IMR-90 (cell line): ENCODE measurements at regions not wholly inside any gene's neighbourhood (a gene's known extent, or its start where the extent isn't known, plus 50 kb on each side); places are given as distances from the start of the nearest gene placed in this dataset.
A peak's percentile ranks its signal among the peaks of the same experiment; 100 is the strongest.

ENCODE experiments used
- ATAC-seq: fragments of 200-7000 bp; cut with Tn5 transposase; 2 replicates; pipeline ENCODE4 v1.9.1; 2020; ENCODE audit warnings: low read depth, mild to moderate bottlenecking, moderate library complexity
- BruUV-seq: library from RNA; stranded (reverse); fragments of 400-500 nt; replicated peaks from 2 replicates; lab custom pipeline; 2021; lab: Mats Ljungman, UMichigan
- CTCF ChIA-PET: fragments of 300-600 bp; formaldehyde crosslinking; extraction: SDS; loops from one replicate; lab custom pipeline; 2021; ENCODE audit warnings: antibody characterized with exemption; lab: Yijun Ruan, JAX
- POLR2A ChIA-PET: fragments of 300-600 bp; sonication (Branson Sonifier 250); formaldehyde crosslinking; loops from one replicate; lab custom pipeline; 2022; ENCODE audit warnings: antibody characterized with exemption; ENCODE audit not compliant: unreplicated experiment; lab: Charles Lee
- DNase-seq: peaks from one replicate; pipeline ENCODE4 v3.0.0; 2013
- H2AFZ ChIP-seq: replicated peaks from 2 replicates; pipeline ENCODE3; 2013; ENCODE audit warnings: low read length, mild to moderate bottlenecking; ENCODE audit not compliant: poor library complexity
- H2AK5ac ChIP-seq: 2 replicates; pipeline ENCODE4 v1.6.1; 2013; ENCODE audit warnings: low read depth, low read length, inconsistent platforms
- H2AK9ac ChIP-seq: replicated peaks from 2 replicates; pipeline ENCODE3; 2013; ENCODE audit warnings: mild to moderate bottlenecking, low read depth, low read length, moderate library complexity; ENCODE audit not compliant: poor library complexity
- H2BK120ac ChIP-seq: 2 replicates; pipeline ENCODE4 v1.6.1; 2013; ENCODE audit warnings: low read depth, low read length, inconsistent platforms
- H2BK15ac ChIP-seq: 3 replicates; pipeline ENCODE4 v1.6.1; 2013; ENCODE audit warnings: low read depth, low read length, inconsistent platforms
- H2BK20ac ChIP-seq: 2 replicates; pipeline ENCODE4 v1.6.1; 2013; ENCODE audit warnings: low read depth, mild to moderate bottlenecking, inconsistent platforms, low read length, moderate library complexity
- H2BK5ac ChIP-seq: 2 replicates; pipeline ENCODE4 v1.6.1; 2013; ENCODE audit warnings: mild to moderate bottlenecking, low read depth, low read length, inconsistent platforms; ENCODE audit not compliant: poor library complexity, severe bottlenecking
- H3K14ac ChIP-seq: replicated peaks from 2 replicates; pipeline ENCODE4 v1.6.1; 2013; ENCODE audit warnings: low read depth, low read length, inconsistent platforms
- H3K18ac ChIP-seq: 2 replicates; pipeline ENCODE4 v1.6.1; 2013; ENCODE audit warnings: low read depth, low read length, control low read depth
- H3K23ac ChIP-seq: 2 replicates; pipeline ENCODE4 v1.6.1; 2013; ENCODE audit warnings: low read depth, low read length, inconsistent platforms
- H3K27ac ChIP-seq: 2 replicates; pipeline ENCODE4 v1.5.1; 2013; ENCODE audit warnings: mild to moderate bottlenecking, control low read depth, low read length; ENCODE audit not compliant: insufficient read depth
- H3K27me3 ChIP-seq: 2 replicates; pipeline ENCODE4 v1.6.1; 2013; ENCODE audit warnings: low read length; ENCODE audit not compliant: control insufficient read depth, insufficient read depth
- H3K36me3 ChIP-seq: 2 replicates; pipeline ENCODE4 v1.6.1; 2013; ENCODE audit warnings: low read length, mixed read lengths; ENCODE audit not compliant: control insufficient read depth, insufficient read depth
- H3K4ac ChIP-seq: 2 replicates; pipeline ENCODE4 v1.6.1; 2013; ENCODE audit warnings: low read depth, low read length, inconsistent platforms
- H3K4me1 ChIP-seq: 2 replicates; pipeline ENCODE4 v1.6.1; 2013; ENCODE audit warnings: low read length, mixed read lengths; ENCODE audit not compliant: control insufficient read depth, insufficient read depth
- H3K4me2 ChIP-seq: 2 replicates; pipeline ENCODE4 v1.6.1; 2013; ENCODE audit warnings: low read depth, mild to moderate bottlenecking, control low read depth, low read length, moderate library complexity
- H3K4me3 ChIP-seq: 2 replicates; pipeline ENCODE4 v1.5.1; 2013; ENCODE audit warnings: low read depth, mild to moderate bottlenecking, control low read depth, low read length, moderate library complexity; ENCODE audit not compliant: insufficient read depth
- H3K56ac ChIP-seq: 2 replicates; pipeline ENCODE4 v1.6.1; 2013; ENCODE audit warnings: low read length, inconsistent platforms; ENCODE audit not compliant: insufficient read depth; ENCODE audit errors: extremely low read depth
- H3K79me1 ChIP-seq, 2 experiments: 2 replicates each; pipeline ENCODE4 v1.6.1; 2013; ENCODE audit warnings: low read length in 2 of 2, inconsistent platforms in 1 of 2, low read depth in 1 of 2
- H3K9ac ChIP-seq: 2 replicates; pipeline ENCODE4 v1.6.1; 2013; ENCODE audit warnings: low read depth, low read length, control low read depth
- H3K9me1 ChIP-seq: 2 replicates; pipeline ENCODE4 v1.6.1; 2013; ENCODE audit warnings: low read length, inconsistent platforms; ENCODE audit not compliant: insufficient read depth
- H3K9me3 ChIP-seq: 2 replicates; pipeline ENCODE4 v1.6.1; 2013; ENCODE audit warnings: low read length; ENCODE audit not compliant: control insufficient read depth, insufficient read depth
- H4K20me1 ChIP-seq: 2 replicates; pipeline ENCODE4 v1.6.1; 2013; ENCODE audit warnings: low read length, inconsistent platforms; ENCODE audit not compliant: insufficient read depth
- H4K5ac ChIP-seq: 2 replicates; pipeline ENCODE4 v1.6.1; 2013; ENCODE audit warnings: mild to moderate bottlenecking, low read depth, low read length, control low read depth
- H4K8ac ChIP-seq, 2 experiments: 2 replicates each; pipeline ENCODE4 v1.6.1; 2013; ENCODE audit warnings: low read depth in 2 of 2, low read length in 2 of 2, control low read depth in 1 of 2, inconsistent platforms in 1 of 2
- H4K91ac ChIP-seq: 2 replicates; pipeline ENCODE4 v1.6.1; 2013; ENCODE audit warnings: low read depth, low read length, inconsistent platforms; ENCODE audit not compliant: insufficient read depth
- BHLHE40 ChIP-seq: fragments of 150-350 bp; IDR thresholded peaks from 2 replicates; pipeline ENCODE4 v1.6.1; 2016; ENCODE audit warnings: mild to moderate bottlenecking, low read depth, low read length
- CEBPB ChIP-seq: IDR thresholded peaks from 2 replicates; pipeline ENCODE4 v1.6.1; 2012; ENCODE audit warnings: low read depth, low read length, improper control_type of control experiment
- CHD1 ChIP-seq: IDR thresholded peaks from 2 replicates; pipeline ENCODE4 v1.6.1; 2012; ENCODE audit warnings: low read depth, low read length, improper control_type of control experiment
- FOS ChIP-seq: fragments of 150-350 bp; IDR thresholded peaks from 2 replicates; pipeline ENCODE4 v1.6.1; 2016; ENCODE audit warnings: low read depth, low read length
- MAFK ChIP-seq: IDR thresholded peaks from 2 replicates; pipeline ENCODE4 v1.6.1; 2012; ENCODE audit warnings: low read depth, low read length, improper control_type of control experiment
- MAZ ChIP-seq: IDR thresholded peaks from 2 replicates; pipeline ENCODE4 v1.6.1; 2012; ENCODE audit warnings: low read depth, mild to moderate bottlenecking, low read length, improper control_type of control experiment, moderate library complexity, borderline replicate concordance
- MXI1 ChIP-seq: IDR thresholded peaks from 2 replicates; pipeline ENCODE4 v1.6.1; 2012; ENCODE audit warnings: low read depth, mild to moderate bottlenecking, low read length, moderate library complexity, borderline replicate concordance
- POLR2A ChIP-seq: IDR thresholded peaks from 2 replicates; pipeline ENCODE4 v1.6.1; 2012; ENCODE audit warnings: mild to moderate bottlenecking, low read depth, low read length
- RAD21 ChIP-seq: IDR thresholded peaks from 2 replicates; pipeline ENCODE4 v1.6.1; 2012; ENCODE audit warnings: low read length, improper control_type of control experiment
- RCOR1 ChIP-seq: IDR thresholded peaks from 2 replicates; pipeline ENCODE4 v1.6.1; 2012; ENCODE audit warnings: mild to moderate bottlenecking, low read length, improper control_type of control experiment; ENCODE audit not compliant: insufficient replicate concordance
- RFX5 ChIP-seq: IDR thresholded peaks from 2 replicates; pipeline ENCODE4 v1.8.0; 2012; ENCODE audit warnings: low read depth, mild to moderate bottlenecking, low read length, moderate library complexity
- SMC3 ChIP-seq: fragments of 150-350 bp; IDR thresholded peaks from 2 replicates; pipeline ENCODE4 v1.6.1; 2016; ENCODE audit warnings: low read depth, mild to moderate bottlenecking, antibody characterized with exemption, low read length, moderate library complexity
- WGBS, 2 experiments: methylation state at CpG; one replicate each; pipeline versions ENCODE4 v1.1.5 to v1.1.7; 2013; ENCODE audit warnings: missing lambda C conversion rate in 2 of 2; ENCODE audit not compliant: insufficient read length in 1 of 2; ENCODE audit errors: extremely low coverage in 2 of 2; 5-methylcytosine and 5-hydroxymethylcytosine counted together
- dilution Hi-C: fragments of 300-500 bp; cut with HindIII; formaldehyde crosslinking; loops from one replicate; pipeline ENCODE4 v1.14.3; 2018; ENCODE audit warnings: low sequenced_read_pairs; ENCODE audit not compliant: unreplicated experiment
- in situ Hi-C: fragments of 300-500 bp; cut with MboI; formaldehyde crosslinking; loops from 3 replicates; pipeline ENCODE4 v1.14.3; 2019; ENCODE audit warnings: low sequenced_read_pairs, inconsistent platforms, mixed read lengths
- intact Hi-C: fragments of 100-400 bp; cut with micrococcal nuclease; formaldehyde crosslinking; loops from 2 replicates; pipeline ENCODE4 v1.10.0; 2022
- TF ChIP-seq, protein P1 (sequence below): fragments of 150-350 bp; IDR thresholded peaks from 2 replicates; pipeline ENCODE4 v1.6.1; 2017; ENCODE audit warnings: mild to moderate bottlenecking, antibody characterized with exemption, low read length, low read depth
- TF ChIP-seq, protein P2 (sequence below): conservative IDR thresholded peaks from 2 replicates; pipeline ENCODE4 v1.5.1; 2012; ENCODE audit warnings: mild to moderate bottlenecking, low read depth, low read length, improper control_type of control experiment

DNA sequence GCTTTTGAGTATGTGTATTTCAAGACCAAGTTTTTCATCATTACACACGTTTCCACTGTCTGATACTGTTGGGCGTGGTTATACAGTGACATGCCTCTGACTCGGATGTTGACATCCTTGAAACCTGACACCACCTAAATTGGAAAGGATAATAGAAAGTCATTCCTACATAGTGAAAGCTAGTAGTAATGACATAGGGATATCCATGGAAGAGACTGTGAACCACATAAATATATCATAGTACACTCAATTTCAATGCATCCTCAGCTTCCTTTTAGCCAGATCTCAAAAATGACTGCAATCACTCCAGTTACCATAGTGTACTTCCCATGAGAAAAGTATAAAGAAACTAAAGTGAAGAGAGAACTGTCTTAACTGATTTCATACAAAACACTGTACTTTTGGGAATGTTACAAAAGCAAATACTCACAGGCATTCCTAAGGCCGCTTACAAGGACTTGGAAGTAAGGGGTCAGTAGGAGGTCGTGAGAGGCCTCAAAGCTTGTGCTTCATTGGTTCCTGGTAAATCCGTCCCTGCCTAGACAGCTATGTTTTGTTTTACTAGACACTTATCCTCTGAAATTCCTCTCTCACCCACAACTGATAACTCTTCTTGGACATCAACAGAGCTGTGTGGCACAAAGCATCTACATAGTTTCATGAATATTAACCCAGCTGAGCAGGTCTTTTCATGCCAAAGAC lies 71.8 kb upstream of the VWDE start:
- Histone ChIP-seq H3K23ac (no peak overlapping the region), H3K27ac (no peak overlapping the region), H3K36me3 (no peaks in the 10 kb centered on the region), H3K4me3 (no peak overlapping the region), H3K9ac (no peak overlapping the region), H3K9me3 (no peaks in the 10 kb centered on the region), H2BK120ac (no peak overlapping the region), H2BK15ac (no peak overlapping the region), H3K14ac (no peak overlapping the region), H2AFZ (no peak overlapping the region), H3K56ac (no peak overlapping the region), H2BK20ac (no peak overlapping the region), H4K5ac (no peak overlapping the region), H4K8ac (no peak overlapping the region), H4K20me1 (no peaks in the 10 kb centered on the region), H3K27me3 (no peaks in the 10 kb centered on the region), H3K18ac (no peak overlapping the region), H2BK5ac (no peak overlapping the region), H2AK5ac (no peak overlapping the region), H4K91ac (no peak overlapping the region), H3K9me1 (no peaks in the 10 kb centered on the region), H3K4me1 (no peaks in the 10 kb centered on the region), H3K79me1 (no peaks in the 10 kb centered on the region), H3K4me2 (no peak overlapping the region), H3K4ac (no peak overlapping the region), H2AK9ac (no peak overlapping the region)
- in situ Hi-C loops (loop anchor here (25.0 kb wide), 4 partner anchors 88 to 1038 kb away; partner anchors contain the start of gene THSD7A), dilution Hi-C loops (no loop called here), intact Hi-C loops (no loop called here)
- ATAC-seq, result peak; percentile 48
- peak; percentile 55 for DNase-seq
- TF ChIP-seq MAFK (no peak), POLR2A (no peak), CEBPB (no peak), RCOR1 (no peak), FOS (no peak), SMC3 (no peak), RFX5 (no peak), MXI1 (no peak), BHLHE40 (no peak), RAD21 (no peak), CHD1 (no peak), MAZ (no peak)
- TF ChIP-seq, protein P1, sequence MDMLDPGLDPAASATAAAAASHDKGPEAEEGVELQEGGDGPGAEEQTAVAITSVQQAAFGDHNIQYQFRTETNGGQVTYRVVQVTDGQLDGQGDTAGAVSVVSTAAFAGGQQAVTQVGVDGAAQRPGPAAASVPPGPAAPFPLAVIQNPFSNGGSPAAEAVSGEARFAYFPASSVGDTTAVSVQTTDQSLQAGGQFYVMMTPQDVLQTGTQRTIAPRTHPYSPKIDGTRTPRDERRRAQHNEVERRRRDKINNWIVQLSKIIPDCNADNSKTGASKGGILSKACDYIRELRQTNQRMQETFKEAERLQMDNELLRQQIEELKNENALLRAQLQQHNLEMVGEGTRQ, result no peak
- TF ChIP-seq, protein P2, sequence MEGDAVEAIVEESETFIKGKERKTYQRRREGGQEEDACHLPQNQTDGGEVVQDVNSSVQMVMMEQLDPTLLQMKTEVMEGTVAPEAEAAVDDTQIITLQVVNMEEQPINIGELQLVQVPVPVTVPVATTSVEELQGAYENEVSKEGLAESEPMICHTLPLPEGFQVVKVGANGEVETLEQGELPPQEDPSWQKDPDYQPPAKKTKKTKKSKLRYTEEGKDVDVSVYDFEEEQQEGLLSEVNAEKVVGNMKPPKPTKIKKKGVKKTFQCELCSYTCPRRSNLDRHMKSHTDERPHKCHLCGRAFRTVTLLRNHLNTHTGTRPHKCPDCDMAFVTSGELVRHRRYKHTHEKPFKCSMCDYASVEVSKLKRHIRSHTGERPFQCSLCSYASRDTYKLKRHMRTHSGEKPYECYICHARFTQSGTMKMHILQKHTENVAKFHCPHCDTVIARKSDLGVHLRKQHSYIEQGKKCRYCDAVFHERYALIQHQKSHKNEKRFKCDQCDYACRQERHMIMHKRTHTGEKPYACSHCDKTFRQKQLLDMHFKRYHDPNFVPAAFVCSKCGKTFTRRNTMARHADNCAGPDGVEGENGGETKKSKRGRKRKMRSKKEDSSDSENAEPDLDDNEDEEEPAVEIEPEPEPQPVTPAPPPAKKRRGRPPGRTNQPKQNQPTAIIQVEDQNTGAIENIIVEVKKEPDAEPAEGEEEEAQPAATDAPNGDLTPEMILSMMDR, result no peak
- ChIA-PET POLR2A (no interaction called here), CTCF (interaction anchor here (0.6 to 2.5 kb wide), 4 partner anchors 10 to 480 kb away, joined by 3 to 7 read pairs (median 3); no protein-coding TSS in a partner anchor)
- BruUV-seq, result no TSS peak
- 17% methylated on average over 1 of the region's 6 CpGs; no CpG with 5 or more reads in 1 of the 2 experiments for WGBS, 2 experiments
